Esophagus (tissue), 2 donors: ENCODE measurements at regions not wholly inside any gene's neighbourhood (a gene's known extent, or its start where the extent isn't known, plus 50 kb on each side); places are given as distances from the start of the nearest gene placed in this dataset.

Experiments used
- H3K27ac ChIP-seq, 2 donors: one replicate each; pipeline ENCODE4 v1.5.1; 2013; ENCODE audit warnings: low read depth in 2 of 2, mild to moderate bottlenecking in 2 of 2, inconsistent platforms in 1 of 2, low read length in 1 of 2, moderate library complexity in 1 of 2
- H3K27me3 ChIP-seq, 2 donors: one replicate each; pipeline ENCODE4 v1.6.1; 2013; ENCODE audit warnings: low read length in 2 of 2, control low read depth in 1 of 2, mild to moderate bottlenecking in 1 of 2; ENCODE audit not compliant: insufficient read depth in 2 of 2, control insufficient read depth in 1 of 2
- H3K36me3 ChIP-seq, 2 donors: one replicate each; pipeline ENCODE4 v1.6.1; 2013; ENCODE audit warnings: low read length in 1 of 2; ENCODE audit not compliant: control insufficient read depth in 2 of 2, insufficient read depth in 2 of 2
- H3K4me1 ChIP-seq, 2 donors: one replicate each; pipeline ENCODE4 v1.6.1; 2013; ENCODE audit warnings: low read length in 1 of 2; ENCODE audit not compliant: control insufficient read depth in 2 of 2, insufficient read depth in 2 of 2
- H3K4me3 ChIP-seq, 2 donors: one replicate each; pipeline ENCODE4 v1.5.1; 2013; ENCODE audit warnings: low read length in 2 of 2, mild to moderate bottlenecking in 2 of 2, low read depth in 1 of 2, moderate library complexity in 1 of 2
- H3K9me3 ChIP-seq, 2 donors: one replicate each; pipeline ENCODE4 v1.6.1; 2013; ENCODE audit warnings: mild to moderate bottlenecking in 2 of 2, low read depth in 1 of 2, low read length in 1 of 2, moderate library complexity in 1 of 2; ENCODE audit not compliant: control insufficient read depth in 2 of 2, insufficient read depth in 1 of 2
- WGBS, 2 donors: extraction: QIAGEN DNeasy Blood & Tissue Kit; methylation state at CpG; one replicate each; pipeline ENCODE4 v1.1.7; 2013; 5-methylcytosine and 5-hydroxymethylcytosine counted together
- donor health status: healthy with polysubstance abuse.
- donor health status: Bipolar disorder and iron deficiency.

DNA sequence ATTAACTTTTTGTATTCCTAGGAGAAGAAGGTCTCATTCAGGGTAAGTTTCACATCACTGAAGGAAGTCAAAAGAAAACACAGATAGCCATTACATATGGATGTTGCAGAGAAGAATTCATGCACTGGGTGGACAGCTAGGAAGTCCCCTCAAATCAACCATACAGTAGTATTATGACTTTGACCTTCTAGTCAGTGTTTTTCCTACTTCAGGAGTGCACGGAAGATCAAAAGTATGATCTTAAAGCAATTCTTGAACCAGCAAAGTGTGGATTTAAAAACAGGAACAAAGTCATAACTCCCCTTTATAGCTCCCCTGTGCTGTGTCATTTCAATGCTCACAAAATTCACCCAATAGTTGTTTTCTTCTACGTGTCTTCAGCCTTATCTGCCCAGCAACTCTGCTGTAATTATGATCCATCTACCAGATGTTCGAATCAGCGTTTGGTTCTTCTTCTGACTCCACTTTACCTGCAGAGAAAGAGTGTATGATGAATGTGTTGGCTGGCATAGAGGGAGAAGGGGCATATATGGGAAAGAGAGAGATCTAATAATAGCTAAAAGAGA is 118.1 kb upstream of the MEIS2 start:
- H3K27me3 ChIP-seq, result no peaks in the 10 kb centered on the region
- WGBS, 2 donors, result 76 to 80% methylated on average over 4 of the region's 4 CpGs
- H3K4me3 ChIP-seq, result no peak overlapping the region
- H3K9me3 ChIP-seq, result no peaks in the 10 kb centered on the region
- no peaks in the 10 kb centered on the region for H3K4me1 ChIP-seq
- no peak overlapping the region for H3K27ac ChIP-seq
- no peaks in the 10 kb centered on the region for H3K36me3 ChIP-seq

DNA sequence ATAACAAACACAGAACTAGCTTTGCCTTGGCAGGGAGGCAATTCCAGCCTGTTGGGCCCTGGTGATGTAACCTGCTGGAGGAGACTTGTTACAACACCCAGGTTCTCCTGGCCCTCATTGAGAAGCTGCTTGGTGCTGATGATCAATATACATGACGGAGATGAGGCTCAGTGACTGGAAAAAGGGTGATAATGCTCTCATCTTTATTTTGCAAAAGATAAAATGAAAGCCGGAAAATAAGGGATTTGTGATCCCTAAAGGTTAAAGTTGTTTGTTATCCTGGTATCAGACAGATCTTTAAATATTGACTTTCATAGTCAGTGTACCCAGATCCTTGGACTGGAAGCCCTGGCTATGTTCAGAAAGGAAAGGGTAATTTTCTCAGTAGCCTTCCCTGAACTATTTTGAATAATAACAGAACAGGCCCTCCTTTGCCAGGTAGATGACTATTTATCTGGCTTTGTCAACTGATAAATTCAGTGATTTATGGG is 118.9 kb upstream of the MEIS2 start:
- Histone ChIP-seq H3K27me3 (no peaks in the 10 kb centered on the region), H3K36me3 (no peaks in the 10 kb centered on the region), H3K4me3 (no peak overlapping the region), H3K4me1 (no peaks in the 10 kb centered on the region), H3K27ac (no peak overlapping the region), H3K9me3 (no peaks in the 10 kb centered on the region)
- whole genome bisulfite sequencing, 2 donors, result 67 to 77% methylated on average over 2 of the region's 2 CpGs

DNA sequence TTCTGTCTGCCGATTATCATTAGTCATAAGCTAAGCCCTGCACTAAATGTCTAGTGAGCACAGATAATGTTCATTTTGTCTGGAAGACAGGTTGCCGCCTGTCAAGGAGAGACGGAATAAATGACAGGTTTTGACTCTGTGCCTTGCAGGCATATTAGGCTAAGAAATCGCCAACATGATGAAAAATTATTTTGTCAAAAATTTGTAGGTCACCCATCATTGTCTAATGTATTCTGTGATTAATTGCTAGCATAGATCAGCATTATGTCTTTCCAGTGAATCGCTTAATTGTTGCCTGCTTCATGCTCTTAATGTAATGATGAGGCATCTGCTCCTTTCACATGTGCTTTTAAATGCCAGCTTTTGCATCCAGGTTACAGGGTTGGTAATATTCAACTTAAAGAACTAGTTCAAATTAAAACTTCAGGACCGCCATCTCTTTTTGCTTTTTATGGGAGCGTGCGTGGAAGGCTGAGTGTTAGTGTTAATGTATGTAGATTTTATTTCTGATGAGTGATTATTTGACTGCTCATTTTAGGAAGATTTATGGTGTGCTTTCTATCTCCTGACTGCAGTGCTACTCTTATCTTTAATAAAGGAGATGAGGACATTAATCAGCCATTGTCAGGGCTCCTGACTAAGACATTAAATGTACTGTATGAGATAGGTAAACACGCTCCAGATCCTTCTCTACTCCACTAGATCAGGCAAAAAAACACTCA is 120.8 kb upstream of the MEIS2 start:
- 67 to 75% methylated on average over 9 of the region's 9 CpGs for WGBS, 2 donors
- Histone ChIP-seq H3K27ac (no peak overlapping the region), H3K27me3 (no peaks in the 10 kb centered on the region), H3K4me1 (no peaks in the 10 kb centered on the region), H3K36me3 (no peaks in the 10 kb centered on the region), H3K4me3 (no peak overlapping the region), H3K9me3 (no peaks in the 10 kb centered on the region)

DNA sequence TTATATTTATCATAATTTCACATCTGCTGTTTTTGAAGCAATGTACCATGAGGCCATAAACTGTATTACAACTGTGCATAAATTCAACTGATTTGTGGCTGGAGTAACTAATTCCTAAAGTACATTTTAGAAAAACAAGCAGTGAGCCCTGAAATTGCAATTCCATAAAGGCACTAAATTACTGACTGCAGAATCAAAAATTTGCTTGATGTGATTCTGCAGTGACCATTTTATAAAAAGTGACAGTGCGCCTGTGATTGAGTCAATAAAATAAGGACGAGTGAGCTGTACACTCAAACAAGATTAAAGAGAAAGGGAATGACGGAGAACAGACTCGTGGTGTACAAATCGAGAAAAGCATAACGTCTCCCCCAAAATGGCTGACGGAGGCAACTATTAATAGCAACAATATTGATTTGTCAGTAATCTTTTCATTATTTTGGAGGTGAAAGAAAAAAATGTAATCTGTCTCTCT is 121.4 kb upstream of the MEIS2 start:
- Histone ChIP-seq H3K27me3 (no peaks in the 10 kb centered on the region), H3K27ac (no peak overlapping the region), H3K9me3 (no peaks in the 10 kb centered on the region), H3K36me3 (no peaks in the 10 kb centered on the region), H3K4me1 (no peaks in the 10 kb centered on the region), H3K4me3 (no peak overlapping the region)
- WGBS, 2 donors, result 83 to 88% methylated on average over 7 of the region's 7 CpGs

DNA sequence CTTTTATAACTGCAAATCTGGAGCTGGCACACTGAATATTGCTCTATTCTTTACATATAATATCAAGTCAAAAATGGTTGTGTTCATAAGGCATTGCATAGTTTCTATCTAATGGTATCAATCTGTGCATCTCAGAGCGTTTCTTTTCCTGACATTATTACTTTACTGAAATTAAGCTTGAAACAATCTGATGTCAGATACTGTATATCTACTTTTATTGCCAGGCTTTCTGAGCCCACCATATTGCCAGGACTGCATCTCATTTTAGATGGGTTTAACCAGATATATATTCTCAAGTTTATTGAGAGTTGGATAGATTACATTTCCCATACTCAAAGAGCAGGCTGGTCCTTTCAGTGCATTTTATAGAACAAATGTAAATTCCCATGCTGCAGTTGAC is 122.7 kb upstream of the MEIS2 start:
- Histone ChIP-seq H3K9me3 (no peaks in the 10 kb centered on the region), H3K36me3 (no peaks in the 10 kb centered on the region), H3K27ac (no peak overlapping the region), H3K4me3 (no peak overlapping the region), H3K27me3 (no peaks in the 10 kb centered on the region), H3K4me1 (no peaks in the 10 kb centered on the region)
- 74 to 91% methylated on average over 1 of the region's 1 CpG for WGBS, 2 donors

DNA sequence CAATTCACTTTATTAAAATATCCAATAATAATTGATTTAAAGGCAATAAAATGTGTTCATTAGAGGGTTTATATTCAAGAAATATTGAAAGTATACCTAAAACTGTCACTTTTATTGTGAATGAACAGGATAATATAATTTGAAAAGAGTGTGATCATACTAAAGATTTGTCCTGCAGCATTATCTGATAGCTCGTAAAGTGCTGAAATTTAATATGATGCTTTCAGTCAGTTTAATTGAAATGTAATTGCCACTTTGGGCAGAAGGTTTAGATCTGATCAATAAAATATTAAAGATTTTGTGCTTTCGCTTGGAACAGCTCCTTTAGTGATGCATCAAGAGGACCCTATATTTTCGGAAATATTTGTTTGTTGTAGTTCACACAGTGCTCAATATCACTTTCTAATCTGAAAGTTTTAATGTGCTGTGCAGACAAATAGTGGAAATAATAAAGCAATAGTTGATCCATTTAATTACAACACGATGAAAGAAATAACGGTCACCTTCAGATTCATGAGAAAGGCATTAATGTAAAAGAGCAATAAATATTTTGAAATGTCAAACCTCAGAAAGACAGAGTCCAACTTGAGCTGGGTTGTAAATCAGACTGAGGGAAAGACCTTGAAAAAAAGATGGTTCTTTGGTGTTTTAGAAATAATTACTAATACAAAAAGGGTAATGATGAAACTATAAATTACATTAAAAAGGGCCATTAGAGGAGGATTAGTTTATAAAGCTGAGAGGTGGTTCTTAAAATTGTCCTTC is 129.7 kb upstream of the MEIS2 start:
- WGBS, 2 donors, result 84 to 86% methylated on average over 5 of the region's 5 CpGs

DNA sequence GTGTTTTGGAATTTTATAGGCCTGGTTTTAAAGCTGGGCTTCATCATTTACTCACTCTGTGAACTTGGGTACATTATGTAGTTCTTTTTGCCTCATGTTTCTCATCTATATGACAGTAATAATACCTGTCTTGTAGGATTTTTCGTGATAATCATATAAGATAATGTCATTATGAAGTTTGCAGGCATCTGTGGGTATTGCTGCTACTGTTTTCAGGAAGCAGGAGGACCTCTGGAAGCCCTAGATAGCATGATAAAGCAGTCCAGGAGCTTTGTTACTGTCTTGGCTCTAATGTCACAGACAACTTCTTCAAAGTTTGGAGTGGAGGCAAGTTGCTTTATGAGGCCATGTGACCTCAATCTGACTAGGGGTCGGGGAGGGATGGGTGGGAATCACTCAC is 145.0 kb upstream of the MEIS2 start:
- Histone ChIP-seq H3K4me3 (no peak overlapping the region), H3K4me1 (no peaks in the 10 kb centered on the region), H3K36me3 (no peaks in the 10 kb centered on the region), H3K27ac (no peak overlapping the region), H3K27me3 (no peaks in the 10 kb centered on the region), H3K9me3 (no peaks in the 10 kb centered on the region)
- 26 to 41% methylated on average over 2 of the region's 2 CpGs for whole genome bisulfite sequencing, 2 donors

More for the DNA sequence above, 129.7 kb upstream of the MEIS2 start:
- Histone ChIP-seq H3K4me1 (no peaks in the 10 kb centered on the region), H3K27ac (no peak overlapping the region), H3K27me3 (no peaks in the 10 kb centered on the region), H3K9me3 (no peaks in the 10 kb centered on the region), H3K4me3 (no peak overlapping the region), H3K36me3 (no peaks in the 10 kb centered on the region)

DNA sequence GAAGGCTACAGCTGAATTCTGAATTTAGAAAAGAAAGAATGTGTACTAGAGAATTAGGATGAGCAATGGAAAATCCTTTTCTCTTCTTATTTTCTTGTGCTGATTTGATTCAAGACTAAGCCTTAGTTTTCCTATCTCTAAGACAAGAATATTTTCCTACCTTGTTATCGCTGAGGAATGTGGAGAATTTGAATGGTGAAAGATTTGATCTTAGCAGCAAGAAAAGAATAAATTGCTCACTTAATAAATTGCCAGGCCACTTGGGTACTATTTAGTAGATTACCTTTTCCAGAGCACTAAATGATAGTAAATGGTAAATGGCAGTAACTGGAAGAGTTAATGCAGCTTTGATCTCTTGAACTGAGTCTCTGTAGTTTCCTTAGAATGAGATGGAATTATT is 145.7 kb upstream of the MEIS2 start:
- no peak overlapping the region for H3K4me3 ChIP-seq
- H3K36me3 ChIP-seq, result no peaks in the 10 kb centered on the region
- no peaks in the 10 kb centered on the region for H3K9me3 ChIP-seq
- H3K27ac ChIP-seq, result no peak overlapping the region
- no peaks in the 10 kb centered on the region for H3K27me3 ChIP-seq
- WGBS, 2 donors, result 69 to 74% methylated on average over 1 of the region's 1 CpG
- no peaks in the 10 kb centered on the region for H3K4me1 ChIP-seq

DNA sequence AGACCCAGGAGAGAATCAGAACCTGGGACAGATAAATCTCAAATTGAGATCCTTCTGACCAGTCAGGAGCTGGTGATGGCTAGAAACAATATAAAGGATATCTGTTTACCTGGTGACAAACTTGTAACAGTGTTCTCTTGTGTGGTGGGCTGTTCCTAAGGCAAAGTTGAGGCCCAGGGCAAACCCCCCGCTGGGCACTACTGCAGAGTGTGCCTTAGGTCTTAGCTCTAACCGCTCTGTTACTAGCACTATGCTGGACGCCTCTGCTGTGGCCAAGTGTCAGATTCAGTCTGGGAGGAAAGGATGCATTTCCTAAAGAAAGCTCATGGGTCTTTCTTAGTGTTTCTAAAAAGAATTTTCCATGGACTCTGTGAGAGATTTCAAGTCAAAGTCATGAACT is 146.5 kb upstream of the MEIS2 start:
- no peaks in the 10 kb centered on the region for H3K9me3 ChIP-seq
- WGBS, 2 donors, result 77 to 84% methylated on average over 3 of the region's 3 CpGs

More for the DNA sequence above, 146.5 kb upstream of the MEIS2 start:
- Histone ChIP-seq H3K27me3 (no peaks in the 10 kb centered on the region), H3K4me3 (no peak overlapping the region), H3K36me3 (no peaks in the 10 kb centered on the region), H3K4me1 (no peaks in the 10 kb centered on the region), H3K27ac (no peak overlapping the region)
